Gastroesophageal sphincter (tissue), 3 donors: ENCODE measurements at regions not wholly inside any gene's neighbourhood (a gene's known extent, or its start where the extent isn't known, plus 50 kb on each side); places are given as distances from the start of the nearest gene placed in this dataset.

Source experiments
- CTCF ChIP-seq, 4 experiments: fragments of 200-600 bp in 2 of 4; fragments of 450-650 bp in 2 of 4; sonication (generic) in 1 of 4; IDR thresholded peaks; one replicate each; pipeline ENCODE4 v1.5.1; 2017 to 2019; ENCODE audit warnings: antibody characterized with exemption in 4 of 4, mild to moderate bottlenecking in 2 of 4, moderate library complexity in 2 of 4
- POLR2A ChIP-seq, 2 donors: fragments of 450-650 bp; IDR thresholded peaks; one replicate each; pipeline ENCODE4 v1.6.1; 2017; ENCODE audit warnings: antibody characterized with exemption in 2 of 2, mild to moderate bottlenecking in 2 of 2, moderate library complexity in 1 of 2
- POLR2AphosphoS5 ChIP-seq: sonication (generic); formaldehyde crosslinking; IDR thresholded peaks from one replicate; pipeline ENCODE4 v1.6.1; 2017; ENCODE audit warnings: antibody characterized with exemption

- TF ChIP-seq POLR2AphosphoS5 (no peak), CTCF (IDR thresholded peaks at IDR 0.05) (no peak), POLR2A (IDR thresholded peaks at IDR 0.05) (no peak)
Observed at GRCh38 chr11:23257556-23257955, 397.3 kb upstream of the CCDC179 start.
